Keratinocyte (primary cell): ENCODE measurements at regions not wholly inside any gene's neighbourhood (a gene's known extent, or its start where the extent isn't known, plus 50 kb on each side); places are given as distances from the start of the nearest gene placed in this dataset.

Experiments
- DNase-seq: peaks from one replicate; pipeline ENCODE4 v3.0.0-alpha.2; 2011; ENCODE audit warnings: low read depth, missing footprints, low spot score
- FAIRE-seq: peaks from 2 replicates; lab custom pipeline; 2011; peaks lifted over from hg19 to GRCh38; lab: Jason Lieb, UNC
- H2AFZ ChIP-seq: 2 replicates; pipeline ENCODE4 v1.6.0; 2012; ENCODE audit warnings: low read length, control low read depth, inconsistent platforms; ENCODE audit not compliant: control insufficient read depth
- H3K27ac ChIP-seq: 2 replicates; pipeline ENCODE4 v1.5.1; 2011; ENCODE audit warnings: low read length; ENCODE audit not compliant: control insufficient read depth, insufficient read depth
- H3K27me3 ChIP-seq: 3 replicates; pipeline ENCODE4 v1.6.0; 2011; ENCODE audit warnings: low read length; ENCODE audit not compliant: control insufficient read depth, insufficient read depth; ENCODE audit errors: extremely low read depth
- H3K36me3 ChIP-seq, 2 experiments: 2 replicates in 1 of 2; 3 replicates in 1 of 2; pipeline ENCODE4 v1.5.1; 2011; ENCODE audit warnings: low read length in 2 of 2, mild to moderate bottlenecking in 1 of 2; ENCODE audit not compliant: control insufficient read depth in 2 of 2, insufficient read depth in 2 of 2; ENCODE audit errors: extremely low read depth in 1 of 2
- H3K4me1 ChIP-seq: 3 replicates; pipeline ENCODE4 v1.5.1; 2011; ENCODE audit warnings: low read length; ENCODE audit not compliant: control insufficient read depth, insufficient read depth; ENCODE audit errors: extremely low read depth
- H3K4me2 ChIP-seq: 3 replicates; pipeline ENCODE4 v1.6.0; 2011; ENCODE audit warnings: low read depth, low read length; ENCODE audit not compliant: control insufficient read depth, insufficient read depth; ENCODE audit errors: extremely low read depth
- H3K4me3 ChIP-seq, 3 experiments: fragments of 200-600 bp in 1 of 3; sonication (generic) in 1 of 3; 2 replicates in 2 of 3; 3 replicates in 1 of 3; pipeline ENCODE4 v1.5.1; 2011 to 2016; ENCODE audit warnings: low read length in 3 of 3, mild to moderate bottlenecking in 3 of 3, control low read depth in 2 of 3, inconsistent platforms in 1 of 3, low read depth in 1 of 3, mixed read lengths in 1 of 3, mixed run types in 1 of 3, moderate library complexity in 1 of 3; ENCODE audit not compliant: control insufficient read depth in 2 of 3, insufficient read depth in 2 of 3; ENCODE audit errors: extremely low read depth in 1 of 3
- H3K79me2 ChIP-seq: 2 replicates; pipeline ENCODE4 v1.6.0; 2012; ENCODE audit warnings: low read length; ENCODE audit not compliant: control insufficient read depth, insufficient read depth
- H3K9ac ChIP-seq: 3 replicates; pipeline ENCODE4 v1.6.0; 2011; ENCODE audit warnings: low read length; ENCODE audit not compliant: control insufficient read depth, insufficient read depth; ENCODE audit errors: extremely low read depth
- H3K9me1 ChIP-seq: 3 replicates; pipeline ENCODE4 v1.6.0; 2011; ENCODE audit warnings: low read length; ENCODE audit not compliant: control insufficient read depth, insufficient read depth; ENCODE audit errors: extremely low read depth
- H3K9me3 ChIP-seq: 2 replicates; pipeline ENCODE4 v1.5.1; 2012; ENCODE audit warnings: low read depth, low read length; ENCODE audit not compliant: control insufficient read depth
- H4K20me1 ChIP-seq: 3 replicates; pipeline ENCODE4 v1.6.0; 2011; ENCODE audit warnings: low read length; ENCODE audit not compliant: control insufficient read depth, insufficient read depth; ENCODE audit errors: extremely low read depth
- EZH2 ChIP-seq: IDR thresholded peaks from one replicate; pipeline ENCODE4 v1.6.1; 2012; ENCODE audit warnings: inconsistent platforms, mild to moderate bottlenecking, low read length, moderate library complexity
- dilution Hi-C: fragments of 300-500 bp; cut with MboI; formaldehyde crosslinking; loops from one replicate; pipeline ENCODE4 v1.7.0; 2020; ENCODE audit warnings: low sequenced_read_pairs; ENCODE audit not compliant: extremely low pct_ligation_motif_present
- TF ChIP-seq, protein P1 (sequence below), 3 experiments: IDR thresholded peaks in 1 of 3; conservative IDR thresholded peaks in 1 of 3; optimal IDR thresholded peaks in 1 of 3; 2 replicates in 2 of 3; 3 replicates in 1 of 3; pipeline versions ENCODE3 to v1.5.1; 2011; ENCODE audit warnings: low read length in 3 of 3, mild to moderate bottlenecking in 3 of 3, moderate library complexity in 2 of 3, control low read depth in 1 of 3, inconsistent platforms in 1 of 3; ENCODE audit not compliant: insufficient read depth in 2 of 3; ENCODE audit errors: extremely low read depth in 1 of 3

DNA sequence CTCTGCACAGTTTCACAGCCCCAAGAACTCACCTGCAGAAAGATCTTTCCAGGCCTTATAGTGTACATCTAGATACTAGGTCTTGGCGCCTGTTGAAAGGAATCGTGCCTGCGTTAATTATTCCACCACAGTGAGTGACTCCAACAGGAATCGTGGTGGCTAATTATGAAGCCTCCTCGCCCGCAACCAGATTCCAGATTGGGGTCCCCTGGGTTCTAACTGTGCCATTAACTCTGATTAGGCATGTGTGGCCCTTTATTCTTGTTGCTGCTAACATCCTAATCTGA, 295.3 kb upstream of the MAF start:
- FAIRE-seq (no peak), DNase-seq (no peak)
- no peak overlapping the region for H3K4me2 ChIP-seq
- no peak for TF ChIP-seq EZH2
- TF ChIP-seq, protein P1, sequence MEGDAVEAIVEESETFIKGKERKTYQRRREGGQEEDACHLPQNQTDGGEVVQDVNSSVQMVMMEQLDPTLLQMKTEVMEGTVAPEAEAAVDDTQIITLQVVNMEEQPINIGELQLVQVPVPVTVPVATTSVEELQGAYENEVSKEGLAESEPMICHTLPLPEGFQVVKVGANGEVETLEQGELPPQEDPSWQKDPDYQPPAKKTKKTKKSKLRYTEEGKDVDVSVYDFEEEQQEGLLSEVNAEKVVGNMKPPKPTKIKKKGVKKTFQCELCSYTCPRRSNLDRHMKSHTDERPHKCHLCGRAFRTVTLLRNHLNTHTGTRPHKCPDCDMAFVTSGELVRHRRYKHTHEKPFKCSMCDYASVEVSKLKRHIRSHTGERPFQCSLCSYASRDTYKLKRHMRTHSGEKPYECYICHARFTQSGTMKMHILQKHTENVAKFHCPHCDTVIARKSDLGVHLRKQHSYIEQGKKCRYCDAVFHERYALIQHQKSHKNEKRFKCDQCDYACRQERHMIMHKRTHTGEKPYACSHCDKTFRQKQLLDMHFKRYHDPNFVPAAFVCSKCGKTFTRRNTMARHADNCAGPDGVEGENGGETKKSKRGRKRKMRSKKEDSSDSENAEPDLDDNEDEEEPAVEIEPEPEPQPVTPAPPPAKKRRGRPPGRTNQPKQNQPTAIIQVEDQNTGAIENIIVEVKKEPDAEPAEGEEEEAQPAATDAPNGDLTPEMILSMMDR (optimal IDR thresholded peaks at IDR 0.05 in 1 of 3, IDR thresholded peaks at IDR 0.05 in 1 of 3, conservative IDR thresholded peaks at IDR 0.05 in 1 of 3; ENCODE audit: extremely low read depth in 1 of 3, insufficient read depth in 2 of 3, low read length in 3 of 3), result no peak
- H3K27ac ChIP-seq, result no peak overlapping the region
- H3K36me3 ChIP-seq, result no peaks in the 10 kb centered on the region
- H3K9ac ChIP-seq, result no peak overlapping the region
- no peaks in the 10 kb centered on the region for H3K9me3 ChIP-seq
- H2AFZ ChIP-seq, result peak overlapping the region; percentile 27
- dilution Hi-C loops, result no loop called here
- no peaks in the 10 kb centered on the region for H3K79me2 ChIP-seq
- H3K27me3 ChIP-seq, result no peaks in the 10 kb centered on the region
- peaks cover 4% of the 10 kb centered on the region for H3K4me1 ChIP-seq
- H4K20me1 ChIP-seq, result no peaks in the 10 kb centered on the region
- no peak overlapping the region for H3K4me3 ChIP-seq
- H3K9me1 ChIP-seq, result no peaks in the 10 kb centered on the region

GRCh38 chr16:79895053-79895916, 294.7 kb upstream of the MAF start:
- no peaks in the 10 kb centered on the region for H3K79me2 ChIP-seq
- TF ChIP-seq, protein P1 (optimal IDR thresholded peaks at IDR 0.05 in 1 of 3, IDR thresholded peaks at IDR 0.05 in 1 of 3, conservative IDR thresholded peaks at IDR 0.05 in 1 of 3; ENCODE audit: extremely low read depth in 1 of 3, insufficient read depth in 2 of 3, low read length in 3 of 3), result no peak
- TF ChIP-seq EZH2, result no peak
- H3K4me3 ChIP-seq, result no peak overlapping the region
- H3K27ac ChIP-seq, result no peak overlapping the region
- no peaks in the 10 kb centered on the region for H3K27me3 ChIP-seq
- FAIRE-seq (peak; percentile 23), DNase-seq (no peak)
- dilution Hi-C loops, result no loop called here
- H4K20me1 ChIP-seq, result no peaks in the 10 kb centered on the region
- H2AFZ ChIP-seq, result peak overlapping the region; percentile 27
- peaks cover 4% of the 10 kb centered on the region for H3K4me1 ChIP-seq
- H3K4me2 ChIP-seq, result no peak overlapping the region
- no peaks in the 10 kb centered on the region for H3K9me1 ChIP-seq
- H3K9me3 ChIP-seq, result no peaks in the 10 kb centered on the region
- no peak overlapping the region for H3K9ac ChIP-seq
- H3K36me3 ChIP-seq, result no peaks in the 10 kb centered on the region
